DOHH2 (cell line): ENCODE measurements at regions not wholly inside any gene's neighbourhood (a gene's known extent, or its start where the extent isn't known, plus 50 kb on each side); places are given as distances from the start of the nearest gene placed in this dataset.

Experiments
- EZH2phosphoT487 ChIP-seq: fragments of 200-600 bp; sonication (generic); IDR thresholded peaks from 2 replicates; pipeline ENCODE4 v1.6.1; 2017; ENCODE audit warnings: borderline replicate concordance, mild to moderate bottlenecking, antibody characterized with exemption, low read length, moderate library complexity, mixed read lengths
- TF ChIP-seq, protein P1 (sequence below): fragments of 200-600 bp; sonication (generic); IDR thresholded peaks from one replicate; pipeline ENCODE4 v1.5.1; 2014; ENCODE audit warnings: antibody characterized with exemption, mild to moderate bottlenecking, low read depth, low read length; ENCODE audit not compliant: poor library complexity, severe bottlenecking

GRCh38 chr7:153524070-153524601 lies 528.1 kb upstream of the DPP6 start:
- TF ChIP-seq, protein P1, sequence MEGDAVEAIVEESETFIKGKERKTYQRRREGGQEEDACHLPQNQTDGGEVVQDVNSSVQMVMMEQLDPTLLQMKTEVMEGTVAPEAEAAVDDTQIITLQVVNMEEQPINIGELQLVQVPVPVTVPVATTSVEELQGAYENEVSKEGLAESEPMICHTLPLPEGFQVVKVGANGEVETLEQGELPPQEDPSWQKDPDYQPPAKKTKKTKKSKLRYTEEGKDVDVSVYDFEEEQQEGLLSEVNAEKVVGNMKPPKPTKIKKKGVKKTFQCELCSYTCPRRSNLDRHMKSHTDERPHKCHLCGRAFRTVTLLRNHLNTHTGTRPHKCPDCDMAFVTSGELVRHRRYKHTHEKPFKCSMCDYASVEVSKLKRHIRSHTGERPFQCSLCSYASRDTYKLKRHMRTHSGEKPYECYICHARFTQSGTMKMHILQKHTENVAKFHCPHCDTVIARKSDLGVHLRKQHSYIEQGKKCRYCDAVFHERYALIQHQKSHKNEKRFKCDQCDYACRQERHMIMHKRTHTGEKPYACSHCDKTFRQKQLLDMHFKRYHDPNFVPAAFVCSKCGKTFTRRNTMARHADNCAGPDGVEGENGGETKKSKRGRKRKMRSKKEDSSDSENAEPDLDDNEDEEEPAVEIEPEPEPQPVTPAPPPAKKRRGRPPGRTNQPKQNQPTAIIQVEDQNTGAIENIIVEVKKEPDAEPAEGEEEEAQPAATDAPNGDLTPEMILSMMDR = no peak
- TF ChIP-seq EZH2phosphoT487 = no peak
